Smooth muscle cell (in vitro differentiated cells): ENCODE measurements at regions not wholly inside any gene's neighbourhood (a gene's known extent, or its start where the extent isn't known, plus 50 kb on each side); places are given as distances from the start of the nearest gene placed in this dataset.
"Not testable (repeated sequence)": the region's sequence is repeated elsewhere in the genome, so short reads cannot be mapped to it uniquely, and the experiment has no call there.

ENCODE experiments used
- DNase-seq: peaks from one replicate; lab custom pipeline; 2025; ENCODE audit not compliant: unreplicated experiment; lab: John Stamatoyannopoulos, UW
- H2AFZ ChIP-seq: fragments of 200-600 bp; sonication (generic); 2 replicates; pipeline ENCODE4 v1.6.0; 2016; ENCODE audit warnings: antibody characterized with exemption, low read depth, mild to moderate bottlenecking
- H3F3A ChIP-seq: fragments of 200-600 bp; sonication (generic); 2 replicates; pipeline ENCODE4 v1.6.0; 2017; ENCODE audit warnings: antibody characterized with exemption, low read depth
- H3K27ac ChIP-seq: fragments of 200-600 bp; sonication (generic); 2 replicates; pipeline ENCODE4 v1.5.1; 2016; ENCODE audit warnings: low read depth, mild to moderate bottlenecking
- H3K27me3 ChIP-seq: fragments of 200-600 bp; sonication (generic); 2 replicates; pipeline ENCODE4 v1.6.1; 2016; ENCODE audit warnings: low read depth, mild to moderate bottlenecking
- H3K36me3 ChIP-seq: fragments of 200-600 bp; sonication (generic); 2 replicates; pipeline ENCODE4 v1.5.1; 2016; ENCODE audit warnings: low read depth
- H3K4me1 ChIP-seq: fragments of 200-600 bp; sonication (generic); 2 replicates; pipeline ENCODE4 v1.5.1; 2016; ENCODE audit warnings: low read depth
- H3K4me2 ChIP-seq: fragments of 200-600 bp; sonication (generic); 2 replicates; pipeline ENCODE4 v1.6.0; 2016; ENCODE audit warnings: mild to moderate bottlenecking
- H3K4me3 ChIP-seq: fragments of 200-600 bp; sonication (generic); 2 replicates; pipeline ENCODE4 v1.5.1; 2016; ENCODE audit warnings: mild to moderate bottlenecking
- H3K79me2 ChIP-seq: fragments of 200-600 bp; sonication (generic); 2 replicates; pipeline ENCODE4 v1.6.0; 2016; ENCODE audit warnings: low read depth, mild to moderate bottlenecking
- H3K9ac ChIP-seq: fragments of 200-600 bp; sonication (generic); 2 replicates; pipeline ENCODE4 v1.6.0; 2016; ENCODE audit warnings: low read depth
- H3K9me3 ChIP-seq: fragments of 200-600 bp; sonication (generic); replicated peaks from 2 replicates; pipeline ENCODE4 v1.5.1; 2016; ENCODE audit warnings: low read depth
- H4K20me1 ChIP-seq: fragments of 200-600 bp; sonication (generic); 2 replicates; pipeline ENCODE4 v1.6.0; 2016; ENCODE audit warnings: low read depth
- WGBS: methylation state at CpG from one replicate; pipeline ENCODE4 v1.1.7; 2016; ENCODE audit warnings: low lambda C conversion rate; 5-methylcytosine and 5-hydroxymethylcytosine counted together
- TF ChIP-seq, protein P1 (sequence below): fragments of 200-600 bp; sonication (generic); IDR thresholded peaks from 2 replicates; pipeline ENCODE4 v1.5.1; 2017; ENCODE audit warnings: borderline replicate concordance, mild to moderate bottlenecking, antibody characterized with exemption; ENCODE audit not compliant: insufficient read depth, poor library complexity, severe bottlenecking

DNA sequence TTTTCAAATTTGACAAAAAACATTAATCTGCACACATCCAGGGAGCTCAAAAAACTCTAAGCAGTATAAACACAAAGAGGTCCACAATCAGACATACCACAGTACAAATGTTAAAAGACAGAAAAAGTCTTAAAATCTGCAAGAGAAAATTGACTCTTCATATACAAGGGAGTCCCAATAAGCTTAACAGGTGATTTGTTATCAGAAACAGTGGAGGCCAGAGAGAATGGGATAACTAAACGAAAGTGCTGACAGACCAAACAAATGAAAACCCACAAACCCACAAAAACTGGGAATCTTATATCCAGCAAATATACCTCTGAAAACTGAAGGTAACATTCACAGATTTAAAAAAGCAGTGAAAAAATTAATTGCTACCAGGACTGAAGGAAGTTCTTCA lies 182.0 kb upstream of the PAQR3 start:
- H3K4me2 ChIP-seq: no peak overlapping the region
- no peaks in the 10 kb centered on the region for H3K79me2 ChIP-seq
- no peak overlapping the region for H3K4me3 ChIP-seq
- H3F3A ChIP-seq: no peaks in the 10 kb centered on the region
- 86% methylated on average over 1 of the region's 1 CpG for WGBS
- no peak overlapping the region for H3K9ac ChIP-seq
- peaks cover 11% of the 10 kb centered on the region for H3K9me3 ChIP-seq
- TF ChIP-seq, protein P1, sequence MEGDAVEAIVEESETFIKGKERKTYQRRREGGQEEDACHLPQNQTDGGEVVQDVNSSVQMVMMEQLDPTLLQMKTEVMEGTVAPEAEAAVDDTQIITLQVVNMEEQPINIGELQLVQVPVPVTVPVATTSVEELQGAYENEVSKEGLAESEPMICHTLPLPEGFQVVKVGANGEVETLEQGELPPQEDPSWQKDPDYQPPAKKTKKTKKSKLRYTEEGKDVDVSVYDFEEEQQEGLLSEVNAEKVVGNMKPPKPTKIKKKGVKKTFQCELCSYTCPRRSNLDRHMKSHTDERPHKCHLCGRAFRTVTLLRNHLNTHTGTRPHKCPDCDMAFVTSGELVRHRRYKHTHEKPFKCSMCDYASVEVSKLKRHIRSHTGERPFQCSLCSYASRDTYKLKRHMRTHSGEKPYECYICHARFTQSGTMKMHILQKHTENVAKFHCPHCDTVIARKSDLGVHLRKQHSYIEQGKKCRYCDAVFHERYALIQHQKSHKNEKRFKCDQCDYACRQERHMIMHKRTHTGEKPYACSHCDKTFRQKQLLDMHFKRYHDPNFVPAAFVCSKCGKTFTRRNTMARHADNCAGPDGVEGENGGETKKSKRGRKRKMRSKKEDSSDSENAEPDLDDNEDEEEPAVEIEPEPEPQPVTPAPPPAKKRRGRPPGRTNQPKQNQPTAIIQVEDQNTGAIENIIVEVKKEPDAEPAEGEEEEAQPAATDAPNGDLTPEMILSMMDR: no peak
- no peak overlapping the region for H2AFZ ChIP-seq
- DNase-seq: no peak
- H3K27me3 ChIP-seq: no peaks in the 10 kb centered on the region
- no peak overlapping the region for H3K27ac ChIP-seq
- H3K36me3 ChIP-seq: no peaks in the 10 kb centered on the region
- H4K20me1 ChIP-seq: no peaks in the 10 kb centered on the region
- H3K4me1 ChIP-seq: no peaks in the 10 kb centered on the region

- not testable (repeated sequence) for H3K4me2 ChIP-seq, H2AFZ ChIP-seq, H3F3A ChIP-seq, H3K36me3 ChIP-seq, H3K9ac ChIP-seq, H3K4me3 ChIP-seq, H3K9me3 ChIP-seq, H4K20me1 ChIP-seq, DNase-seq, H3K79me2 ChIP-seq, H3K27me3 ChIP-seq, H3K4me1 ChIP-seq, H3K27ac ChIP-seq
- 95% methylated on average over 4 of the region's 4 CpGs for WGBS
These were observed 177.8 kb upstream of the PAQR3 start for GRCh38 chr4:79117051-79117450.

- Histone ChIP-seq H3K27ac (no peak overlapping the region), H3K27me3 (no peaks in the 10 kb centered on the region), H3K36me3 (no peaks in the 10 kb centered on the region), H4K20me1 (no peaks in the 10 kb centered on the region), H2AFZ (no peak overlapping the region), H3K79me2 (no peaks in the 10 kb centered on the region), H3K9me3 (no peaks in the 10 kb centered on the region), H3K4me1 (no peaks in the 10 kb centered on the region), H3K4me3 (no peak overlapping the region), H3K9ac (no peak overlapping the region), H3K4me2 (no peak overlapping the region), H3F3A (no peaks in the 10 kb centered on the region)
- no peak for DNase-seq
- TF ChIP-seq, protein P1: no peak
- 89% methylated on average over 1 of the region's 1 CpG for WGBS
These were observed 167.8 kb upstream of the PAQR3 start for GRCh38 chr4:79107014-79107413.

DNA sequence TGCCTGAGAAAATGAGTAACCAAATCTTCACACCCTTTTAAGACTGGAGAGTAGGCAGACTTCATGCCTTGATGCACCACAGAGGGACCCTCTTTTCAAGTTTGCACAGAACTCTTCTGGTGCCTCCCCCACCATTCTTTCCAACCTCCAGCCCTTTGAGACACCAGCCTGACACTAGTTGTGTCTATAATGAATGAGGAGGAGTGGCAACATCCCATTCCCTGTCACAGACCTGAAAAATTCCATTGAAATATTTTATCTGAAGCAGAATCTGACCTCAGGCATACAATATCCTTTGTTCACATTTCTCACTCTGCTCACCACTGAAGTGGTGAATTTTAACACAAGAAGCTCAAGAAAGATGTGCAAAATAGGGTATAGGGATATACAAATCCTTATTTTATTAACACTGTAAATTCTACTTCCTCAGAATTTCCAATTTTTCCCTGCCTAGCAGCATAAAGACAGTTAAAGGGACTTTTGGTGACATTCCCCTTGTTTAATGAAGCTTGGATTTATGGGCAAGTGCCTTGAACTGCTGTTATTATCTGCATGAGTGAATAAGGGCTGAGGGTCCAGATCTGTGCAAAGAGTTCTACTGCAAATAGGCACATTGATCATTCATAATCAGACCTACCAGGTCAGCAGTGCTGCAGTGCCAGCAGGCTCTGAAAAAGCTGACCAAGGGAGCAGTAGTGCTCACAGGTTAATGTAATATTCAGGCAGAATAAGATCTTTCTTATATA lies 149.9 kb upstream of the PAQR3 start:
- Histone ChIP-seq H4K20me1 (no peaks in the 10 kb centered on the region), H3K4me2 (no peak overlapping the region), H3F3A (no peaks in the 10 kb centered on the region), H3K36me3 (no peaks in the 10 kb centered on the region), H3K4me1 (peaks cover 18% of the 10 kb centered on the region), H3K27me3 (no peaks in the 10 kb centered on the region), H3K9me3 (no peaks in the 10 kb centered on the region), H3K9ac (no peak overlapping the region), H3K79me2 (no peaks in the 10 kb centered on the region), H2AFZ (no peak overlapping the region), H3K4me3 (no peak overlapping the region), H3K27ac (no peak overlapping the region)
- TF ChIP-seq, protein P1: no peak
- no peak for DNase-seq
